DMS114 treated with DMSO at 0.1 percent for 48 hours (cell line): ENCODE measurements at regions not wholly inside any gene's neighbourhood (a gene's known extent, or its start where the extent isn't known, plus 50 kb on each side); places are given as distances from the start of the nearest gene placed in this dataset.

ENCODE experiments used
- DNase-seq: peaks from one replicate; lab custom pipeline; 2025; ENCODE audit not compliant: unreplicated experiment; lab: John Stamatoyannopoulos, UW

- no peak for DNase-seq
Observed at GRCh38 chr12:98244136-98244535, 271.3 kb upstream of the TMPO start.

- DNase-seq = no peak
Observed at GRCh38 chr12:98253207-98254037, 262.0 kb upstream of the TMPO start.

GRCh38 chr12:98256830-98257229 is 258.6 kb upstream of the TMPO start:
- DNase-seq = no peak

GRCh38 chr12:98259693-98260092 is 255.7 kb upstream of the TMPO start:
- DNase-seq = no peak

GRCh38 chr12:98260276-98260675 is 255.1 kb upstream of the TMPO start:
- DNase-seq = no peak

- DNase-seq = no peak
Observed at GRCh38 chr12:98262902-98263301, 252.5 kb upstream of the TMPO start.

GRCh38 chr12:98274430-98275130 is 240.8 kb upstream of the TMPO start:
- DNase-seq = no peak

- no peak for DNase-seq
Observed at GRCh38 chr12:98275131-98275475, 240.3 kb upstream of the TMPO start.

- no peak for DNase-seq
Observed at GRCh38 chr12:98280152-98280551, 235.2 kb upstream of the TMPO start.

- DNase-seq = no peak
Observed at GRCh38 chr12:98280621-98281020, 234.8 kb upstream of the TMPO start.

GRCh38 chr12:98291828-98292227 is 223.6 kb upstream of the TMPO start:
- DNase-seq = no peak

- DNase-seq = no peak
Observed at GRCh38 chr12:98294051-98294805, 221.2 kb upstream of the TMPO start.

- DNase-seq = no peak
Observed at GRCh38 chr12:98295681-98296080, 219.7 kb upstream of the TMPO start.

- DNase-seq = no peak
Observed at GRCh38 chr12:98296462-98297079, 218.8 kb upstream of the TMPO start.

GRCh38 chr12:98297538-98297937 is 217.9 kb upstream of the TMPO start:
- no peak for DNase-seq

GRCh38 chr12:98308141-98308540 is 207.2 kb upstream of the TMPO start:
- no peak for DNase-seq

GRCh38 chr12:98317939-98318899 is 197.2 kb upstream of the TMPO start:
- no peak for DNase-seq

GRCh38 chr12:98319716-98320425 is 195.5 kb upstream of the TMPO start:
- DNase-seq = no peak

GRCh38 chr12:98325003-98325402 is 190.4 kb upstream of the TMPO start:
- no peak for DNase-seq

GRCh38 chr12:98328467-98328866 is 186.9 kb upstream of the TMPO start:
- no peak for DNase-seq
